GM18909 (cell line): ENCODE measurements at regions not wholly inside any gene's neighbourhood (a gene's known extent, or its start where the extent isn't known, plus 50 kb on each side); places are given as distances from the start of the nearest gene placed in this dataset.
"Not testable (repeated sequence)": the region's sequence is repeated elsewhere in the genome, so short reads cannot be mapped to it uniquely, and the experiment has no call there.

Source experiments
- ATAC-seq: cut with Tn5 transposase; IDR thresholded peaks from one replicate; pipeline ENCODE4 v1.9.1; 2021; ENCODE audit warnings: mild to moderate bottlenecking; ENCODE audit not compliant: unreplicated experiment, poor library complexity

GRCh38 chr1:234774971-234775370, 165.0 kb upstream of the IRF2BP2 start:
- ATAC-seq = no peak

- no peak for ATAC-seq
These were observed 164.1 kb upstream of the IRF2BP2 start for GRCh38 chr1:234773936-234774677.

- ATAC-seq = peak; percentile 93
These were observed 162.6 kb upstream of the IRF2BP2 start for GRCh38 chr1:234772345-234773147.

- peak; percentile 0 for ATAC-seq
These were observed 161.8 kb upstream of the IRF2BP2 start for GRCh38 chr1:234771642-234772344.

- ATAC-seq = no peak
These were observed 161.1 kb upstream of the IRF2BP2 start for GRCh38 chr1:234770924-234771540.

- no peak for ATAC-seq
These were observed 160.2 kb upstream of the IRF2BP2 start for GRCh38 chr1:234769986-234770795.

- no peak for ATAC-seq
These were observed 159.5 kb upstream of the IRF2BP2 start for GRCh38 chr1:234769284-234769985.

- no peak for ATAC-seq
These were observed 158.7 kb upstream of the IRF2BP2 start for GRCh38 chr1:234768569-234769283.

GRCh38 chr1:234768171-234768568, 158.2 kb upstream of the IRF2BP2 start:
- ATAC-seq = no peak

- ATAC-seq = no peak
These were observed 155.7 kb upstream of the IRF2BP2 start for GRCh38 chr1:234765672-234766071.

GRCh38 chr1:234765181-234765580, 155.2 kb upstream of the IRF2BP2 start:
- ATAC-seq = no peak

- no peak for ATAC-seq
These were observed 153.9 kb upstream of the IRF2BP2 start for GRCh38 chr1:234763910-234764309.

- ATAC-seq = no peak
These were observed 153.4 kb upstream of the IRF2BP2 start for GRCh38 chr1:234763367-234763766.

GRCh38 chr1:234762127-234762526, 152.1 kb upstream of the IRF2BP2 start:
- ATAC-seq = not testable (repeated sequence)

- ATAC-seq = no peak
These were observed 150.3 kb upstream of the IRF2BP2 start for GRCh38 chr1:234760303-234760723.

GRCh38 chr1:234759888-234760287, 149.9 kb upstream of the IRF2BP2 start:
- no peak for ATAC-seq

- ATAC-seq = no peak
These were observed 148.9 kb upstream of the IRF2BP2 start for GRCh38 chr1:234758851-234759250.

- ATAC-seq = no peak
These were observed 146.9 kb upstream of the IRF2BP2 start for GRCh38 chr1:234756857-234757256.
